HEK293 (cell line): ENCODE measurements at regions not wholly inside any gene's neighbourhood (a gene's known extent, or its start where the extent isn't known, plus 50 kb on each side); places are given as distances from the start of the nearest gene placed in this dataset.

Experiments used
- GLI2 ChIP-seq: fragments of 450-650 bp; formaldehyde crosslinking; IDR thresholded peaks from 2 replicates; pipeline ENCODE4; 2017; ENCODE audit warnings: missing biosample characterization, missing genetic modification characterization, low read depth, borderline replicate concordance
- HOXC10 ChIP-seq: sonication (generic); formaldehyde crosslinking; IDR thresholded peaks from 2 replicates; pipeline ENCODE4 v1.8.1; 2023; ENCODE audit warnings: mild to moderate bottlenecking, missing genetic modification reagents
- YY1 ChIP-seq: fragments of 450-650 bp; formaldehyde crosslinking; IDR thresholded peaks from 2 replicates; pipeline ENCODE4 v1.5.1; 2018; ENCODE audit warnings: missing biosample characterization, missing genetic modification characterization
- ZBTB8A ChIP-seq: fragments of 450-650 bp; formaldehyde crosslinking; IDR thresholded peaks from 2 replicates; pipeline ENCODE4 v1.5.1; 2016; ENCODE audit warnings: missing biosample characterization, missing genetic modification characterization
- ZNF138 ChIP-seq: fragments of 450-650 bp; formaldehyde crosslinking; IDR thresholded peaks from 2 replicates; pipeline ENCODE4 v1.5.1; 2016; ENCODE audit warnings: missing biosample characterization, missing genetic modification characterization, borderline replicate concordance
- ZNF24 ChIP-seq: fragments of 450-650 bp; formaldehyde crosslinking; IDR thresholded peaks from 2 replicates; pipeline ENCODE4 v1.5.1; 2016; ENCODE audit warnings: missing biosample characterization, missing genetic modification characterization
- ZNF624 ChIP-seq: fragments of 450-650 bp; formaldehyde crosslinking; IDR thresholded peaks from 2 replicates; pipeline ENCODE4 v1.5.1; 2017; ENCODE audit warnings: missing biosample characterization, missing genetic modification characterization
- TF ChIP-seq, protein P1 (sequence below): fragments of 450-650 bp; formaldehyde crosslinking; IDR thresholded peaks from 2 replicates; pipeline ENCODE4 v1.5.1; 2016; ENCODE audit warnings: missing biosample characterization, missing genetic modification characterization
- TF ChIP-seq, protein P2 (sequence below): fragments of 450-650 bp; formaldehyde crosslinking; IDR thresholded peaks from 2 replicates; pipeline ENCODE4 v1.5.1; 2016; ENCODE audit warnings: missing biosample characterization, missing genetic modification characterization
- TF ChIP-seq, protein P3 (sequence below): fragments of 450-650 bp; IDR thresholded peaks from 2 replicates; pipeline ENCODE4 v1.5.1; 2018; ENCODE audit warnings: missing biosample characterization, missing genetic modification characterization
- TF ChIP-seq, protein P4 (sequence below): fragments of 450-650 bp; formaldehyde crosslinking; IDR thresholded peaks from 2 replicates; pipeline ENCODE4 v1.5.1; 2016; ENCODE audit warnings: missing biosample characterization, missing genetic modification characterization, low read depth

DNA sequence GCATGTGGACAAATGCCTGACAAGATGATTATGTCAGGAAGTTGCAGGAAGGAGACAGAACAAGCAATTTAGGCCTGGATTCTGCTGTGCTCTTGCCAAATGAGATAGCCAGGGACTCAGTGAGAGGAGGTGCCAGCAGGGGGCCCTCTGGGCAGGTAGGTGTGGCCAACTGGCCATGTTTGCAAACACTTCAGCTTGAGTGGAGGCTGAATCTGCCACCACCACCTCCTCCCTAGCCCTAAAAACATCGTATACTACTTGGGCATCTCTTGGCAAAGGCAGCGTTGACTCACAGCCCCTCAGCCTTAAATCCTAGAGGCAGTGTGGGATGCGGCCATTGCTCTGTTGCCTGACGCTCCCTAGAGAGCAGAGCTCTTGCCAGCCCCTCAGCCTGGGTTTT lies 95.1 kb upstream of the PLET1 start:
- TF ChIP-seq, protein P1, sequence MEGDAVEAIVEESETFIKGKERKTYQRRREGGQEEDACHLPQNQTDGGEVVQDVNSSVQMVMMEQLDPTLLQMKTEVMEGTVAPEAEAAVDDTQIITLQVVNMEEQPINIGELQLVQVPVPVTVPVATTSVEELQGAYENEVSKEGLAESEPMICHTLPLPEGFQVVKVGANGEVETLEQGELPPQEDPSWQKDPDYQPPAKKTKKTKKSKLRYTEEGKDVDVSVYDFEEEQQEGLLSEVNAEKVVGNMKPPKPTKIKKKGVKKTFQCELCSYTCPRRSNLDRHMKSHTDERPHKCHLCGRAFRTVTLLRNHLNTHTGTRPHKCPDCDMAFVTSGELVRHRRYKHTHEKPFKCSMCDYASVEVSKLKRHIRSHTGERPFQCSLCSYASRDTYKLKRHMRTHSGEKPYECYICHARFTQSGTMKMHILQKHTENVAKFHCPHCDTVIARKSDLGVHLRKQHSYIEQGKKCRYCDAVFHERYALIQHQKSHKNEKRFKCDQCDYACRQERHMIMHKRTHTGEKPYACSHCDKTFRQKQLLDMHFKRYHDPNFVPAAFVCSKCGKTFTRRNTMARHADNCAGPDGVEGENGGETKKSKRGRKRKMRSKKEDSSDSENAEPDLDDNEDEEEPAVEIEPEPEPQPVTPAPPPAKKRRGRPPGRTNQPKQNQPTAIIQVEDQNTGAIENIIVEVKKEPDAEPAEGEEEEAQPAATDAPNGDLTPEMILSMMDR (tag by site-specific recombination) = no peak
- TF ChIP-seq, protein P2, sequence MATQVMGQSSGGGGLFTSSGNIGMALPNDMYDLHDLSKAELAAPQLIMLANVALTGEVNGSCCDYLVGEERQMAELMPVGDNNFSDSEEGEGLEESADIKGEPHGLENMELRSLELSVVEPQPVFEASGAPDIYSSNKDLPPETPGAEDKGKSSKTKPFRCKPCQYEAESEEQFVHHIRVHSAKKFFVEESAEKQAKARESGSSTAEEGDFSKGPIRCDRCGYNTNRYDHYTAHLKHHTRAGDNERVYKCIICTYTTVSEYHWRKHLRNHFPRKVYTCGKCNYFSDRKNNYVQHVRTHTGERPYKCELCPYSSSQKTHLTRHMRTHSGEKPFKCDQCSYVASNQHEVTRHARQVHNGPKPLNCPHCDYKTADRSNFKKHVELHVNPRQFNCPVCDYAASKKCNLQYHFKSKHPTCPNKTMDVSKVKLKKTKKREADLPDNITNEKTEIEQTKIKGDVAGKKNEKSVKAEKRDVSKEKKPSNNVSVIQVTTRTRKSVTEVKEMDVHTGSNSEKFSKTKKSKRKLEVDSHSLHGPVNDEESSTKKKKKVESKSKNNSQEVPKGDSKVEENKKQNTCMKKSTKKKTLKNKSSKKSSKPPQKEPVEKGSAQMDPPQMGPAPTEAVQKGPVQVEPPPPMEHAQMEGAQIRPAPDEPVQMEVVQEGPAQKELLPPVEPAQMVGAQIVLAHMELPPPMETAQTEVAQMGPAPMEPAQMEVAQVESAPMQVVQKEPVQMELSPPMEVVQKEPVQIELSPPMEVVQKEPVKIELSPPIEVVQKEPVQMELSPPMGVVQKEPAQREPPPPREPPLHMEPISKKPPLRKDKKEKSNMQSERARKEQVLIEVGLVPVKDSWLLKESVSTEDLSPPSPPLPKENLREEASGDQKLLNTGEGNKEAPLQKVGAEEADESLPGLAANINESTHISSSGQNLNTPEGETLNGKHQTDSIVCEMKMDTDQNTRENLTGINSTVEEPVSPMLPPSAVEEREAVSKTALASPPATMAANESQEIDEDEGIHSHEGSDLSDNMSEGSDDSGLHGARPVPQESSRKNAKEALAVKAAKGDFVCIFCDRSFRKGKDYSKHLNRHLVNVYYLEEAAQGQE (tag by site-specific recombination) = no peak
- TF ChIP-seq ZNF138 (tag by site-specific recombination) (no peak), YY1 (tag by site-specific recombination) (no peak), HOXC10 (no peak), ZBTB8A (tag by site-specific recombination) (no peak), ZNF24 (no peak), ZNF624 (no peak), GLI2 (tag by site-specific recombination) (no peak)
- TF ChIP-seq, protein P3, sequence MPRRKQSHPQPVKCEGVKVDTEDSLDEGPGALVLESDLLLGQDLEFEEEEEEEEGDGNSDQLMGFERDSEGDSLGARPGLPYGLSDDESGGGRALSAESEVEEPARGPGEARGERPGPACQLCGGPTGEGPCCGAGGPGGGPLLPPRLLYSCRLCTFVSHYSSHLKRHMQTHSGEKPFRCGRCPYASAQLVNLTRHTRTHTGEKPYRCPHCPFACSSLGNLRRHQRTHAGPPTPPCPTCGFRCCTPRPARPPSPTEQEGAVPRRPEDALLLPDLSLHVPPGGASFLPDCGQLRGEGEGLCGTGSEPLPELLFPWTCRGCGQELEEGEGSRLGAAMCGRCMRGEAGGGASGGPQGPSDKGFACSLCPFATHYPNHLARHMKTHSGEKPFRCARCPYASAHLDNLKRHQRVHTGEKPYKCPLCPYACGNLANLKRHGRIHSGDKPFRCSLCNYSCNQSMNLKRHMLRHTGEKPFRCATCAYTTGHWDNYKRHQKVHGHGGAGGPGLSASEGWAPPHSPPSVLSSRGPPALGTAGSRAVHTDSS = no peak
- TF ChIP-seq, protein P4, sequence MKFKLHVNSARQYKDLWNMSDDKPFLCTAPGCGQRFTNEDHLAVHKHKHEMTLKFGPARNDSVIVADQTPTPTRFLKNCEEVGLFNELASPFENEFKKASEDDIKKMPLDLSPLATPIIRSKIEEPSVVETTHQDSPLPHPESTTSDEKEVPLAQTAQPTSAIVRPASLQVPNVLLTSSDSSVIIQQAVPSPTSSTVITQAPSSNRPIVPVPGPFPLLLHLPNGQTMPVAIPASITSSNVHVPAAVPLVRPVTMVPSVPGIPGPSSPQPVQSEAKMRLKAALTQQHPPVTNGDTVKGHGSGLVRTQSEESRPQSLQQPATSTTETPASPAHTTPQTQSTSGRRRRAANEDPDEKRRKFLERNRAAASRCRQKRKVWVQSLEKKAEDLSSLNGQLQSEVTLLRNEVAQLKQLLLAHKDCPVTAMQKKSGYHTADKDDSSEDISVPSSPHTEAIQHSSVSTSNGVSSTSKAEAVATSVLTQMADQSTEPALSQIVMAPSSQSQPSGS (tag by site-specific recombination) = no peak
